T-helper 17 cell (primary cell): ENCODE measurements at regions not wholly inside any gene's neighbourhood (a gene's known extent, or its start where the extent isn't known, plus 50 kb on each side); places are given as distances from the start of the nearest gene placed in this dataset.
"Not testable (repeated sequence)": the region's sequence is repeated elsewhere in the genome, so short reads cannot be mapped to it uniquely, and the experiment has no call there.

ENCODE experiments used
- ATAC-seq: fragments of 150-1000 bp; cut with Tn5 transposase; 2 replicates; pipeline ENCODE4 v1.10.0; 2021; ENCODE audit warnings: mild to moderate bottlenecking, moderate library complexity
- DNase-seq, 3 donors: peaks; one replicate each; pipeline versions ENCODE4 v3.0.0 to v3.0.0-alpha.2; 2020 to 2021
- H3K9me3 ChIP-seq: one replicate; pipeline ENCODE4 v1.7.0; 2013; ENCODE audit warnings: low read length, mild to moderate bottlenecking; ENCODE audit not compliant: control insufficient read depth, poor library complexity, severe bottlenecking
- H3K27ac Mint-ChIP-seq: one replicate; pipeline ENCODE4 v1.8.0; 2022; ENCODE audit warnings: mild to moderate bottlenecking, moderate library complexity, mixed read lengths
- H3K27me3 Mint-ChIP-seq: one replicate; pipeline ENCODE4 v1.8.0; 2022; ENCODE audit warnings: mixed read lengths
- H3K36me3 Mint-ChIP-seq: one replicate; pipeline ENCODE4 v1.8.0; 2022; ENCODE audit warnings: low read depth, mixed read lengths
- H3K4me1 Mint-ChIP-seq: one replicate; pipeline ENCODE4 v1.8.0; 2022; ENCODE audit warnings: mild to moderate bottlenecking, mixed read lengths
- H3K4me3 Mint-ChIP-seq: one replicate; pipeline ENCODE4 v1.8.0; 2022; ENCODE audit warnings: mild to moderate bottlenecking, moderate library complexity, mixed read lengths

- no peak for DNase-seq
- Mint-ChIP-seq H3K27ac (no peak overlapping the region), H3K36me3 (no peaks in the 10 kb centered on the region), H3K4me1 (peaks cover 2% of the 10 kb centered on the region), H3K27me3 (peaks cover 6% of the 10 kb centered on the region), H3K4me3 (no peak overlapping the region)
- ATAC-seq, result no peak
- no peaks in the 10 kb centered on the region for H3K9me3 ChIP-seq
Measured at GRCh38 chr3:150237490-150237889, 170.6 kb upstream of the TSC22D2 start.

GRCh38 chr3:150236316-150237082, 171.6 kb upstream of the TSC22D2 start:
- H3K27ac Mint-ChIP-seq, result no peak overlapping the region
- DNase-seq (no peak), ATAC-seq (no peak)
- no peaks in the 10 kb centered on the region for H3K36me3 Mint-ChIP-seq
- H3K27me3 Mint-ChIP-seq, result peaks cover 4% of the 10 kb centered on the region
- H3K4me1 Mint-ChIP-seq, result peaks cover 2% of the 10 kb centered on the region
- H3K4me3 Mint-ChIP-seq, result no peak overlapping the region
- H3K9me3 ChIP-seq, result no peaks in the 10 kb centered on the region

DNA sequence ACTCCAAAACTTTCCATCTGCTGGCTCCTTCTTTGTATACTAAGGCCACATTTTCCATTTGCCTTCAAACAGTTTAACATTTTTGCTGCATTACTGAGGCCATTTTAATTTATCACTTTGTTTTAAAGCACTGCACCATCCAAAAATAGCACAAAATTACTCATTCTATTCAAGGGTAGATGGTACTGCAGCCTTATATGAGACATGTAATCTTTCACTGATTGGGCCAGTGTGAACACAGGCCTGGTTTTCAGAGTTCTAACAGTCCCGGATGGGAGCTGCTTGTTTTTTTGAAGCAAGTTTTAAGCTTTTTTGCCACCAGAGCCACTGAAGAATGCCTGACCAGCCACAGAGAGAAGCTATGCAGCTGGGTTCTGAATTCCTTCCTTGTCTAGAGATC, 172.3 kb upstream of the TSC22D2 start:
- H3K4me1 Mint-ChIP-seq, result peaks cover 2% of the 10 kb centered on the region
- H3K9me3 ChIP-seq, result no peaks in the 10 kb centered on the region
- H3K27me3 Mint-ChIP-seq, result peaks cover 4% of the 10 kb centered on the region
- H3K36me3 Mint-ChIP-seq, result no peaks in the 10 kb centered on the region
- H3K27ac Mint-ChIP-seq, result no peak overlapping the region
- DNase-seq (no peak), ATAC-seq (no peak)
- H3K4me3 Mint-ChIP-seq, result no peak overlapping the region

DNA sequence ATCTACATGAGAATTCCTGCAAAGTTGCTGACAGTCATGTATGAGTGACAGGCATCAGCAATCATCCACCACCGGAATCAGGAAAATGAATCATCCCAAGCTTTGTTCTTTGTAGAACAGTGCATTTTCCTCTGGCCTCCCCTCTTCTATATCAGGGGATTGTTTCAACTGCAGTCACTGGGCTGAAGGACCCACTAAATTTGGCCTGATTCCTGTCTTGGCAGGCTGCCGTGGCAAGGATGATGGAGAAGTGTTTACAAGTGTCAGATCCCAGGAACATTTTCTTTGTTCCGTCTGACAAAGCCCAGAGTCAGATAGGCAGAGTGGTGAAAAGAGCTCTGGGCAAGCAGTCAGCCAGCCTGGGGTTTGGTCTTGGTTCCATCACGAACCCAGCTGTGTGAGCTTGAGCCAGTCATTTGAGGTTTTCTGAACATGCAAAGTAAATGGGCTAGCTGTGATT, 175.1 kb upstream of the TSC22D2 start:
- no peaks in the 10 kb centered on the region for H3K9me3 ChIP-seq
- H3K27ac Mint-ChIP-seq, result no peak overlapping the region
- no peak overlapping the region for H3K4me3 Mint-ChIP-seq
- no peak for DNase-seq
- peaks cover 4% of the 10 kb centered on the region for H3K27me3 Mint-ChIP-seq
- no peaks in the 10 kb centered on the region for H3K4me1 Mint-ChIP-seq
- no peak for ATAC-seq
- H3K36me3 Mint-ChIP-seq, result no peaks in the 10 kb centered on the region

DNA sequence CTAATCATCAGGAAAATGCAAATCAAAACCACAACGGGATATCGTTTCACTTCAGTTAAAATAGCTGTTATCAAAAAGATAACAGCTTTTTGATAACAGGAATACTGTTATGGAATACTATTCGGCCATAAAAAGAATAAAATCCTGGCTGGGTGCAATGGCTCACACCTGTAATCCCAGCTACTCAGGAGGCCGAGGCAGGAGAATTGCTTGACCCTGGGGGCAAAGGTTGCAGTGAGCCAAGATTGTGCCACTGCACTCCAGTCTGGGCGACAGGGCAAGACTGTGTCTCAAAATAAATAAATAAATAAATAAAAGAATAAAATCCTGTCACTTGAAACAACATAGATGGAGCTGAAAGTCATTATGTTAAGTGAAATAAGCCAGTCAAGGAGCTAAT, 178.1 kb upstream of the TSC22D2 start:
- peaks cover 20% of the 10 kb centered on the region for H3K27me3 Mint-ChIP-seq
- H3K4me3 Mint-ChIP-seq, result no peak overlapping the region
- H3K27ac Mint-ChIP-seq, result peak overlapping the region; percentile 27
- no peaks in the 10 kb centered on the region for H3K9me3 ChIP-seq
- peaks cover 4% of the 10 kb centered on the region for H3K36me3 Mint-ChIP-seq
- H3K4me1 Mint-ChIP-seq, result no peaks in the 10 kb centered on the region
- ATAC-seq (no peak), DNase-seq (no peak)

DNA sequence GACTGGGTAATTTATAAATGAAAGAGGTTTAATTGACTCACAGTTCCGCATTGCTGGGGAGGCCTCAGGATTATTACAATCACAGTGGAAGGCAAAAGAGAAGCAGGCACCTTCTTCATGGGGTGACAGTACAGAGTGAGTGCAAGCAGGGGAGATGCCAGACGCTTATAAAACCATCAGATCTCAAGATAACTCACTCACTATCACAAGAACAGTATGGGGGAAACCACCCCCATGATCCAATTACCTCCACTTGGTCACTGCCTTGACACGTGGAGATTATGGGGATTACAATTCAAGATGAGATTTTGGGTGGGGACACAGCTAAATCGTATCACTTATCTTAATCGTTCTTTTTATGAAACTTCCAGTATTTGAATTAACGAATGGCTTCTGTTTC, 179.5 kb upstream of the TSC22D2 start:
- ATAC-seq, H3K4me3 Mint-ChIP-seq, H3K9me3 ChIP-seq, H3K4me1 Mint-ChIP-seq, H3K27ac Mint-ChIP-seq, H3K36me3 Mint-ChIP-seq, DNase-seq: not testable (repeated sequence)
- peaks cover 34% of the 10 kb centered on the region for H3K27me3 Mint-ChIP-seq

GRCh38 chr3:150227839-150228238, 180.3 kb upstream of the TSC22D2 start:
- no peak for ATAC-seq

GRCh38 chr3:150225986-150226385, 182.1 kb upstream of the TSC22D2 start:
- Mint-ChIP-seq H3K27me3 (peaks cover 54% of the 10 kb centered on the region), H3K4me1 (peaks cover 8% of the 10 kb centered on the region), H3K36me3 (peaks cover 13% of the 10 kb centered on the region), H3K4me3 (no peak overlapping the region), H3K27ac (no peak overlapping the region)
- DNase-seq (no peak), ATAC-seq (no peak)
- H3K9me3 ChIP-seq, result no peaks in the 10 kb centered on the region

More at GRCh38 chr3:150227839-150228238, 180.3 kb upstream of the TSC22D2 start:
- Mint-ChIP-seq H3K4me1 (no peaks in the 10 kb centered on the region), H3K27me3 (peaks cover 36% of the 10 kb centered on the region), H3K36me3 (peaks cover 6% of the 10 kb centered on the region), H3K4me3 (no peak overlapping the region), H3K27ac (no peak overlapping the region)
- no peak for DNase-seq
- no peaks in the 10 kb centered on the region for H3K9me3 ChIP-seq

DNA sequence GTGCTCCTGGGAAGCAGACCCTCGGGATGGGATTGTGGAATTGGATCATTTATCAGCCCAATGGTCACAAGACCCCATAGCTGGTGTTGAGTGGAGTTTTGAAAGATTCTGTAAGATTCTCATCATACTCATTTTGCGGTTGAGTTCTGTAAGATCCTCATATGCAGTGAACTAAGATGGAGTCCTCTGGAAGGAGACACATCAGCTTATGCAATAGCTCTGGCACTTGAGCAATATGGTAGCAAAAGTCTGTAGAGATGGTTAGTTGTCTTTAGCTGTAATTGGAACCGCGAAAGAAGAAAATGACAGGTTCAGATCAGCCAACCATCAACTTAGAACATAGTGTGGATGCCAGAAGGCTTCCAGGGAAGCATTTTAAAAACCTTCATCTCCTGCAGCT, 184.5 kb upstream of the TSC22D2 start:
- Mint-ChIP-seq H3K36me3 (peaks cover 13% of the 10 kb centered on the region), H3K4me3 (no peak overlapping the region), H3K27me3 (peaks cover 60% of the 10 kb centered on the region), H3K4me1 (peaks cover 8% of the 10 kb centered on the region), H3K27ac (no peak overlapping the region)
- no peak for DNase-seq
- no peak for ATAC-seq
- H3K9me3 ChIP-seq, result no peaks in the 10 kb centered on the region

- peaks cover 13% of the 10 kb centered on the region for H3K36me3 Mint-ChIP-seq
- H3K4me3 Mint-ChIP-seq, result no peak overlapping the region
- ATAC-seq (no peak), DNase-seq (no peak)
- peaks cover 8% of the 10 kb centered on the region for H3K4me1 Mint-ChIP-seq
- H3K9me3 ChIP-seq, result no peaks in the 10 kb centered on the region
- H3K27ac Mint-ChIP-seq, result no peak overlapping the region
- H3K27me3 Mint-ChIP-seq, result peaks cover 63% of the 10 kb centered on the region
Measured at GRCh38 chr3:150222691-150223489, 185.2 kb upstream of the TSC22D2 start.

DNA sequence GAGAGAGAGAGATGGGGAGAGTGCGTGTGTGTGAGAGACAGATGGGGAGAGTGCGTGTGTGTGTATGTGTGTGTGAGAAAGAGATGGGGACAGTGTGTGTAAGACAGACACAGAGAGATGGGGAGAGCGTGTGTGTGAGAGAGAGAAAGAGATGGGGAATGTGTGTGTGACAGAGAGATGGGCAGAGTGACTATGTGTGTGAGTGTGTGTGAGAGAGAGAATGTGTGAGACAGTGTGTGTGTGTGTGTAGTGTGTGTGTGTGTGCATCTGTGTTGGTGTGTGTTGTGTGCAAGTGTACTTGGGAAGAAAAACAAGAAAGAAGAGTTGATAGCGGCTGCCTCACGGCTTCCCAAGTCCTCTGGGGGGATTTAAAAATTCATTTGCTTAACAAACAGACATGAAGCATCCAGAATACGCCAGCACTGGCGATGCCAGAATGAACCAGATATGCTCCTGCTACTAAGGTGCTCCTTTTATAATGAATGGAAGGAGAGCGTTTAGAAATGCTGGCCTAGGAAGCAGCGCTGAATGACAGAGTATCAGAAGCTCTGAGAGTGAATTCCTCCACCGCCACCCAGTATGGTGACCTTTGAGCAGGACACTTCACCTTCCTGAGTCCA, 186.1 kb upstream of the TSC22D2 start:
- ATAC-seq, result no peak
- no peak overlapping the region for H3K4me3 Mint-ChIP-seq
- DNase-seq, result no peak
- H3K9me3 ChIP-seq, result no peaks in the 10 kb centered on the region
- peaks cover 13% of the 10 kb centered on the region for H3K36me3 Mint-ChIP-seq
- H3K4me1 Mint-ChIP-seq, result peaks cover 8% of the 10 kb centered on the region
- peaks cover 68% of the 10 kb centered on the region for H3K27me3 Mint-ChIP-seq
- no peak overlapping the region for H3K27ac Mint-ChIP-seq

DNA sequence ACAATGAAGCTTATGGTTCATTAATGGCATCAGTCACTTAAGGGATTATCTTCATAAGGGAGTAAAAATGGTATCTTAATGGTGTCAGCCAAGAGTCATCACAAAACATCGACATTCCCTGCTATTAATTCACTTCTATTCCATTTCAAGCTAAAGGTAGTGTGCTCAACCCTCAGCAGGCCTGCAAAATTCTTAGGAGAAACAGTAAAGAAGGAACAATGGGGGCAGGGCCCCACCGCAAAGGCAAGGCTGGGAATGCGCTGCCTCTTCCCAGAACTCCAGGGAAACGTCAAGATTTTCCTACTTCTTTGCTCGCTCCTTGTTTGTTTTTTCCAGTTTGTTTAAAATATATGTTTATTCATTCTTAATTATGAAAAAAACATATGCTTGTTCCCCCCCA, 187.3 kb upstream of the TSC22D2 start:
- Mint-ChIP-seq H3K4me3 (no peak overlapping the region), H3K27me3 (peaks cover 66% of the 10 kb centered on the region)
- ATAC-seq, result no peak

DNA sequence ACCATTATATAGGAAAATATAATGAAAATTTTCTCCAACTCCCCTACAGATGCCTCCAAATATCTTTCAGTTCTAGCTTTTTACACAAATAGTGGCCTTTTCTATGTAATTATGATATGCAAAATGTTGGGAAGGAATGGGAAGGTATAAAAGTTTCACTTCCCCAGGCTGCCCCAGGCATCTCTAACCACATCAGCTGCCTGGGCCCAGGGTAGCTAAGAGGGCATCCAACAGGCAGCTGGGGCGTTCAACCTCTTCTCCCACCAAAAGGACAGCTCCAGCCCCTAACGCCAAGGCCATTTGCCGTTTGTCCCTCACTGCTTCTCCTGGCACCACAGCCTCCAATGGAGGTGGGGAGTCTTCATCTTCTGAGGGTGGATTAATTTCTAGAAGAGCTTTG, 188.1 kb upstream of the TSC22D2 start:
- Mint-ChIP-seq H3K4me1 (peaks cover 8% of the 10 kb centered on the region), H3K27me3 (peaks cover 66% of the 10 kb centered on the region), H3K27ac (no peak overlapping the region), H3K36me3 (peaks cover 12% of the 10 kb centered on the region), H3K4me3 (no peak overlapping the region)
- ATAC-seq (no peak), DNase-seq (no peak)
- no peaks in the 10 kb centered on the region for H3K9me3 ChIP-seq

More for the DNA sequence above, 187.3 kb upstream of the TSC22D2 start:
- Mint-ChIP-seq H3K27ac (no peak overlapping the region), H3K4me1 (peaks cover 8% of the 10 kb centered on the region), H3K36me3 (peaks cover 9% of the 10 kb centered on the region)
- DNase-seq, result no peak
- no peaks in the 10 kb centered on the region for H3K9me3 ChIP-seq
